HUES64 (cell line): ENCODE measurements at regions not wholly inside any gene's neighbourhood (a gene's known extent, or its start where the extent isn't known, plus 50 kb on each side); places are given as distances from the start of the nearest gene placed in this dataset.

ENCODE experiments used
- H3K27ac ChIP-seq: 2 replicates; pipeline ENCODE4 v1.7.0; 2013; ENCODE audit warnings: low read depth, low read length, inconsistent platforms
- H3K27me3 ChIP-seq: 2 replicates; pipeline ENCODE4 v1.6.1; 2013; ENCODE audit warnings: mild to moderate bottlenecking, low read length; ENCODE audit not compliant: insufficient read depth
- H3K36me3 ChIP-seq: 2 replicates; pipeline ENCODE4 v1.6.1; 2013; ENCODE audit warnings: mild to moderate bottlenecking, low read length; ENCODE audit not compliant: insufficient read depth
- H3K4me1 ChIP-seq: 2 replicates; pipeline ENCODE4 v1.6.1; 2013; ENCODE audit warnings: mild to moderate bottlenecking, low read length, moderate library complexity; ENCODE audit not compliant: insufficient read depth
- H3K4me3 ChIP-seq: 2 replicates; pipeline ENCODE4 v1.5.1; 2013; ENCODE audit warnings: mild to moderate bottlenecking, low read length, moderate library complexity
- H3K9ac ChIP-seq: 2 replicates; pipeline ENCODE4 v1.6.1; 2013; ENCODE audit warnings: mild to moderate bottlenecking, low read depth, low read length
- H3K9me3 ChIP-seq: 2 replicates; pipeline ENCODE4 v1.6.1; 2013; ENCODE audit warnings: low read depth, low read length; ENCODE audit not compliant: insufficient read depth
- WGBS: fragments of 150-250, 120-280 bp; methylation state at CpG from one replicate; pipeline ENCODE4 v1.1.7; 2013; ENCODE audit warnings: missing lambda C conversion rate; 5-methylcytosine and 5-hydroxymethylcytosine counted together

GRCh38 chr15:93820566-93820965, 410.8 kb upstream of the MCTP2 start:
- Histone ChIP-seq H3K27me3 (no peaks in the 10 kb centered on the region), H3K4me3 (no peak overlapping the region), H3K9me3 (no peaks in the 10 kb centered on the region; the same call in 1 of the 2 replicates), H3K4me1 (peaks cover 12% of the 10 kb centered on the region), H3K36me3 (no peaks in the 10 kb centered on the region), H3K27ac (no peak overlapping the region), H3K9ac (no peak overlapping the region)
- WGBS = 95% methylated on average over 4 of the region's 4 CpGs

GRCh38 chr15:93819826-93820225, 411.5 kb upstream of the MCTP2 start:
- no peak overlapping the region for H3K9ac ChIP-seq
- no peaks in the 10 kb centered on the region; the same call in 1 of the 2 replicates for H3K9me3 ChIP-seq
- H3K4me1 ChIP-seq = peaks cover 8% of the 10 kb centered on the region; the same call in 1 of the 2 replicates
- no peaks in the 10 kb centered on the region for H3K36me3 ChIP-seq
- H3K4me3 ChIP-seq = no peak overlapping the region
- H3K27ac ChIP-seq = no peak overlapping the region
- WGBS = over 99% methylated on average over 4 of the region's 4 CpGs
- no peaks in the 10 kb centered on the region for H3K27me3 ChIP-seq

GRCh38 chr15:93816815-93817214, 414.5 kb upstream of the MCTP2 start:
- H3K4me3 ChIP-seq = no peak overlapping the region

GRCh38 chr15:93811305-93811704, 420.1 kb upstream of the MCTP2 start:
- Histone ChIP-seq H3K27me3 (no peaks in the 10 kb centered on the region), H3K27ac (no peak overlapping the region), H3K9me3 (no peaks in the 10 kb centered on the region), H3K9ac (no peak overlapping the region), H3K4me3 (no peak overlapping the region), H3K36me3 (no peaks in the 10 kb centered on the region), H3K4me1 (peaks cover 1% of the 10 kb centered on the region; the same call in 1 of the 2 replicates)
- 91% methylated on average over 5 of the region's 5 CpGs for WGBS

More at GRCh38 chr15:93816815-93817214, 414.5 kb upstream of the MCTP2 start:
- Histone ChIP-seq H3K9ac (no peak overlapping the region), H3K36me3 (no peaks in the 10 kb centered on the region), H3K9me3 (no peaks in the 10 kb centered on the region; the same call in 1 of the 2 replicates), H3K27me3 (no peaks in the 10 kb centered on the region), H3K27ac (no peak overlapping the region), H3K4me1 (peaks cover 8% of the 10 kb centered on the region; the same call in 1 of the 2 replicates)

GRCh38 chr15:93809516-93809915, 421.8 kb upstream of the MCTP2 start:
- Histone ChIP-seq H3K27ac (no peak overlapping the region), H3K9me3 (no peaks in the 10 kb centered on the region), H3K9ac (no peak overlapping the region), H3K36me3 (no peaks in the 10 kb centered on the region), H3K4me3 (no peak overlapping the region), H3K4me1 (no peaks in the 10 kb centered on the region), H3K27me3 (no peaks in the 10 kb centered on the region)
- 94% methylated on average over 3 of the region's 3 CpGs for WGBS

- 94% methylated on average over 31 of the region's 31 CpGs for WGBS
- no peaks in the 10 kb centered on the region for H3K9me3 ChIP-seq
- H3K27me3 ChIP-seq = no peaks in the 10 kb centered on the region
- no peak overlapping the region for H3K4me3 ChIP-seq
- H3K36me3 ChIP-seq = no peaks in the 10 kb centered on the region
- H3K27ac ChIP-seq = no peak overlapping the region
- H3K4me1 ChIP-seq = no peaks in the 10 kb centered on the region
- no peak overlapping the region for H3K9ac ChIP-seq
Observed at GRCh38 chr15:93803421-93804152, 427.8 kb upstream of the MCTP2 start.

GRCh38 chr15:93801206-93801605, 430.2 kb upstream of the MCTP2 start:
- no peaks in the 10 kb centered on the region for H3K27me3 ChIP-seq
- H3K9ac ChIP-seq = no peak overlapping the region
- no peaks in the 10 kb centered on the region for H3K36me3 ChIP-seq
- H3K9me3 ChIP-seq = no peaks in the 10 kb centered on the region
- H3K27ac ChIP-seq = no peak overlapping the region
- no peaks in the 10 kb centered on the region for H3K4me1 ChIP-seq
- no peak overlapping the region for H3K4me3 ChIP-seq

GRCh38 chr15:93800805-93801204, 430.6 kb upstream of the MCTP2 start:
- Histone ChIP-seq H3K36me3 (no peaks in the 10 kb centered on the region), H3K9ac (no peak overlapping the region), H3K9me3 (no peaks in the 10 kb centered on the region), H3K27ac (no peak overlapping the region), H3K4me3 (no peak overlapping the region), H3K27me3 (no peaks in the 10 kb centered on the region), H3K4me1 (no peaks in the 10 kb centered on the region)
- WGBS = 86% methylated on average over 2 of the region's 2 CpGs

GRCh38 chr15:93789441-93789840, 441.9 kb upstream of the MCTP2 start:
- H3K27ac ChIP-seq = no peak overlapping the region
- 91% methylated on average over 2 of the region's 2 CpGs for WGBS
- H3K27me3 ChIP-seq = no peaks in the 10 kb centered on the region
- H3K9ac ChIP-seq = no peak overlapping the region
- peaks cover 16% of the 10 kb centered on the region for H3K9me3 ChIP-seq
- H3K4me3 ChIP-seq = no peak overlapping the region
- no peaks in the 10 kb centered on the region for H3K4me1 ChIP-seq
- H3K36me3 ChIP-seq = no peaks in the 10 kb centered on the region

GRCh38 chr15:93780073-93780472, 451.3 kb upstream of the MCTP2 start:
- 97% methylated on average over 4 of the region's 4 CpGs for WGBS
- H3K4me3 ChIP-seq = no peak overlapping the region
- H3K9ac ChIP-seq = no peak overlapping the region
- H3K27me3 ChIP-seq = no peaks in the 10 kb centered on the region
- H3K4me1 ChIP-seq = no peaks in the 10 kb centered on the region
- H3K9me3 ChIP-seq = no peaks in the 10 kb centered on the region
- no peaks in the 10 kb centered on the region for H3K36me3 ChIP-seq
- H3K27ac ChIP-seq = no peak overlapping the region

- Histone ChIP-seq H3K4me1 (no peaks in the 10 kb centered on the region), H3K9ac (no peak overlapping the region), H3K27me3 (no peaks in the 10 kb centered on the region), H3K4me3 (no peak overlapping the region), H3K9me3 (no peaks in the 10 kb centered on the region), H3K27ac (no peak overlapping the region), H3K36me3 (no peaks in the 10 kb centered on the region)
- WGBS = 96% methylated on average over 4 of the region's 4 CpGs
Observed at GRCh38 chr15:93779341-93779740, 452.0 kb upstream of the MCTP2 start.
